NOMO-1 treated with dmso at 0.1 percent for 144 hours (cell line): ENCODE measurements at regions not wholly inside any gene's neighbourhood (a gene's known extent, or its start where the extent isn't known, plus 50 kb on each side); places are given as distances from the start of the nearest gene placed in this dataset.

Experiments
- DNase-seq: peaks from one replicate; lab custom pipeline; 2025; ENCODE audit not compliant: unreplicated experiment; lab: John Stamatoyannopoulos, UW

DNA sequence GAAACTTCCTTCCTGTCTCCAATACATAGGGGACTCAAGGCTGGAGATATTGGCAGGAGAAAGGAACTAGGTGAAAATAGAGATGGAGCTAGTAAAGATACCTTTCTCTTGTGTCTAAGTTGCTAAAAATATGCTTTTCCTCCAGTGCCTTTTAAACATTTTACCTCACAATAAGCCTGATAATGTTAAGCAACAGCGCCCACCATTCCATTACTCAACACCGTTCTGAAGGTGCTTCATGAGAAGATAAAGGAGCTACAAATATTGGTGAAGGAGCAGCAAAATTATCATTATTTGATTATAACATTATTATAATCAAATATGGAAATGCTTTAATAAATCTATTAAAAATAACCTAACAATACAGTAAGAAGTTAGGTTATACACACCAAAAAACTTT lies 83.6 kb upstream of the BARX2 start:
- no peak for DNase-seq

GRCh38 chr11:129291546-129291945 lies 84.1 kb upstream of the BARX2 start:
- no peak for DNase-seq

GRCh38 chr11:129290966-129291365 lies 84.7 kb upstream of the BARX2 start:
- no peak for DNase-seq

- DNase-seq: no peak
Observed at GRCh38 chr11:129289350-129290040, 86.2 kb upstream of the BARX2 start.

DNA sequence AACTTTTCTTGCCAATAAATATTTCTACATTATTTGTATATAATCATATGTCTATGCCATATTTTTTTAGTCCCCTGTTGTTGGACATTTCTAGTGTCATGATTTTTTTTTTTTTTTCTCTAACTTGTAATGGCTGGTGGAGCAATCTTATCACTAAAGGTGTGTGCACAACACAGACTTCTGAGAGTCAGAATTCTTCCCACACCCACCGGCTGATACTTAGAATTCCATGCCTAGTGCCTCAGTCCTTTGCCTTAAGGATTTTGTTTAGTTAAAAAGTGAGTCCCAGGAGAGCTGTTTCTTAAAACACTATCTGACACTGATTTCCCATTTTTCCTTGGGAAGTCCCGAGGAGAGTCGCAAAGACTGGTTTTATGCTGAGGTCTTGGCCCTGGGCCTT lies 87.7 kb upstream of the BARX2 start:
- DNase-seq: no peak

- no peak for DNase-seq
Observed at GRCh38 chr11:129286813-129287212, 88.8 kb upstream of the BARX2 start.

GRCh38 chr11:129285402-129285786 lies 90.3 kb upstream of the BARX2 start:
- no peak for DNase-seq

- DNase-seq: no peak
Observed at GRCh38 chr11:129283141-129283540, 91.0 kb upstream of the ARHGAP32 start.

DNA sequence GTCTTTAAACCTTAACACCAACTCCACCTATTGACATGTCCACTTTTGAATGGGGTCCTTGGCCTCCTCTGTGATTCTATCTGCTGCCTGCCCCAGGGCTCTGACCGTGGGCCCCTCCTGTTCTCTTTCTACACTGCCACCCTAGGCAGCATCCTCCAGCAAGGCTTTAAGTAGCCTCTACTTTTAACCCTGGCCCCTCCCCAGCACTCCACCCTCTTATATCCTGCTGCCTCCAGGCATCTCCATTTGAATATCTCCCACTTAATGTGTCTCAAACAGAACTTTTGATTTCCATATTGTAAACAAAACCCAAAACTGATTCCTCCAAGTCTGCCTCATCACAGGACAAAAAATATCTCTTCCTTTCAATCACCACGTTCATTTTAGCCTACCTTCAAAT lies 90.5 kb upstream of the ARHGAP32 start:
- no peak for DNase-seq

DNA sequence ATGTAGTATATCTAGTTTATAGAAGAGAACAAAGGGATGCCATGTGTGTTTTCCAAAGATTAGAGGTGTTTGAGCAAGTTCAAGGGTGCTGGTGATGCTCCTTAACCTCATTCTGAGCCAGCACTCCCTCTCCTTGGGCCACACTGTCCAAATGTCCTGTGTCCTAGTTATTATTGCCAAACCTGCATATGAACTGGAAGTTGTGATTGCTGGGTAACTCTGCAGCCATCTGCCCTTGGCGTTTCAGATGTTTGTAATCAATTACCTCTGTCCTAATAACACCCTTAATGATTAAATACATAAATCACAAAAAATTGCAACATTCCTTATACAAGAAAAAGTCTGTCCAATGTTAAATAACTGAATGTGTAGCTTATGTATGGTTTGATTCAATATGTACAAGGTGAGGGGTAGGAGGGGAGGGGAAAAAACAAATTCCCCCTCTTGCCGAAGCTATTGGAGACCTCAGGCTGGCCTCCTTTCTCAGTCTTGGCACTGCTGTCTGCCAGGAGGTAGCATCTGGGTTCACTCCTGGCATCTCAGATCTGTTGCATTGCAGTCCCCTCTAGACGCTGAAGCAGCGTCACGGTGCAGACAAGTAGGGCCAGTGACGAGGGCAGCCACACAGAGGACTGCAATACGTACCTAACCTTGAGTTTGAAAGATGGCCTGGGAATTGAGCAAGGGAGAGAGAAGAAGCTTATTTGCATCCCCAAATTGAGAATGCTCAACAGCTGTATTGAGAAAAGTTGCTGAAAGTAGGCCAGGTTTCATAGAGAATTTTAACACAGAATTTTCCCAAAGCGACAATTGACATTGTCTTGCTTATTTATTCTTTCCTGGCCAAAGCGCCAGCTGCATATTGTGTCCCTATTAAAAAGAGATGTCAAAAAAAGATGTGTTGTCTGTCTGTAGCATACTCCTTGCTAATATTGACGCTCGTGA lies 89.6 kb upstream of the ARHGAP32 start:
- no peak for DNase-seq

- DNase-seq: no peak
Observed at GRCh38 chr11:129280027-129280811, 88.1 kb upstream of the ARHGAP32 start.

GRCh38 chr11:129279326-129280026 lies 87.4 kb upstream of the ARHGAP32 start:
- peak; percentile 29 for DNase-seq

- peak; percentile 4 for DNase-seq
Observed at GRCh38 chr11:129278586-129279319, 86.6 kb upstream of the ARHGAP32 start.

DNA sequence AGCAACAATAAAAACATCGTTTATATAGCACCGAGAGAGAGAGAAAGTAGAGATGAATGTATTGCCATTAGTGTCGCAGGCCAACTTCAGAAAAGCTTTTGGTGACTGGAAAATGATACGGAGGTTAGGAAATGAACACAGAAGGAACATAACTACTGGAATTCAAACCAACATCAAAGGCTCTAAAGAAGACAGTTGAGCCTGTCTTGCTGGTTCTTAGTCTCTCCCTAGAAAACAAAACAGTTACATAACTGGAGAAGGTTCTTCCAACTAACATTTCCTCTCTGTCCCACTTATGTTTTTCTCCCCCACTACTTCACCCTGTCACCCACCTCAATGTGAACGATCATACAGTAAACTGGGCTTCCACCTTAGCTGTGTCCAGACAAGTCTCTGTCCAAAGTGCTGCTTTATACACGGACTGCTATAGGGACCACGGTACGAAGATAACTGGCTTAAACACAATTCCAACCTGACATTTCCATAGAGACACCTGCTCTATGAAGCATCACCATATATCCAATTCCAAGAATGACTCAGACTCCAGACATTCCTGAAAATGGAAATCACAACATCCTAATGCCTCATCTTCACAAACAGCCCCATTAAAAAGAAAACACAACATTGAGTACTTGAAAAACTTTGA lies 85.2 kb upstream of the ARHGAP32 start:
- DNase-seq: no peak

- DNase-seq: no peak
Observed at GRCh38 chr11:129275828-129276227, 83.7 kb upstream of the ARHGAP32 start.

DNA sequence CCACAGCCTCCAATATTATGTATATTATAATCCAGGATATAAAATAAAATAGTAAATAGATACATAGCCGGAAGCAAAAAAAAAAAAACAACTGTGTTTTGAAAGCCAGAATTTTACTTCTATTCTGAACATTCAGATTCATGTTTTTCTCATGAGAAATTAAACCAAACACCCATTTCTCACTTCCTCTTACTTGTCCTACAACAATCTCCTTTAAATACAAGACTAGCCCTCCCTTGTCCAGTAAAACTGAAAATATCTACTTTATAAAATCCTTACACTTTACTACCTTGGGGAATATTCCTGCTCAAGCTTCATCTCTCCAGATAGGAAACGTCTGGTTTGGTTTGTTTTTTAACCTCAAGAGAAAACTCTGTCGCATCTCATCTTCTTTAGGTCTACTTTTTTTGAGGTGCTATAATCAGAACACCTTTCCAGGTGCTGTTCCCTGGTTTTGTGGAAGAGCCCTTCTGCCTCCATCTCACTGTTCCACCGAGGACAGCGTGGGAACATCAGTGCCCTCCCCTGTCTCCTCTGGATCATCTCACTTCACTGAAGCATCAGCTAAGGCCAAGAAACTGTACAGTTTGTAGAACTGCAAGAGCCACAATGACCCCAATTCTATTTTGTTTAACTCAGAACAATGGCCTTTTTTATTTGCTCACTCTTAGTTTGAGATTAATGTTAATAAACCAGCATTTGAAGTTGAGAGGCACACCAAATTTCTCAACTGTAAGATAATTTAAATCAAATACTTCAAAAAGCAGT lies 82.0 kb upstream of the ARHGAP32 start:
- no peak for DNase-seq

DNA sequence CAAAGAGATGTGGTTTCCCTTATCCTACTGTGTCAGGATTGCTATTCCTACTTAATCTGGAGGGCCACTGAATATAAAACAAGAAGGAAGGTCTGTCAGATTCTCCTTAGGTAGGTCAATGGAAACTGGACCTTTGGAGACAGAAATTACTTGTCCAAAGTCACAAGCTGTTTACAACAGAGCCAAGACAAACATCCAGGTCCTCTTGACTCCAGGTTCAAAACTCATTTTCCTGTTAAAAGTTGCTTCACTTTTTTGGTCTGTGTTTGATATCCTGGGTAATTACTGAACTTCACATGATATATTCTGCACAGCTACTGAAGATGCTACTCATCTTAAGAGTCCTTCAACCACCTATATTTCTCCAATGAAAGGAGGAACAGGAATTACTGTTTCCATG lies 81.2 kb upstream of the ARHGAP32 start:
- DNase-seq: no peak

DNA sequence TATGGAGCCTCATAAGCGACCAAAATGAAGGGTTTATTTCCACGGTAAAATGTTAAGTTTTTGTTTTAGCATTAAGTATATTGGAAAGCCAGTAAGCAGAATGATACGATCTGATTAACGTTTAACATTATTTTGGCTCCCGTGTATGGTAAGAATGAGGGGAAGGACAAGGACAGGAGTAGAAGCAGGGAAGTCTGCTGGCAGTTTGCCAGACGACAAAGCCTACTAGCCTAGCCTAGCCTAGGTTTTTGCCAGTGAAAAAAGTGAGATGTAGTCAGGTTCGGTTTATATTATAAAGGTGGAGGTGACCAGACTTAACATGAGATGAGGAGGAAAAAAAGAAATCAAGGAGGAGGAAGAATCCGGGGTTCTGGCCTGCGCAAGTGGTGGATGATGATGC lies 78.9 kb upstream of the ARHGAP32 start:
- DNase-seq: no peak

DNA sequence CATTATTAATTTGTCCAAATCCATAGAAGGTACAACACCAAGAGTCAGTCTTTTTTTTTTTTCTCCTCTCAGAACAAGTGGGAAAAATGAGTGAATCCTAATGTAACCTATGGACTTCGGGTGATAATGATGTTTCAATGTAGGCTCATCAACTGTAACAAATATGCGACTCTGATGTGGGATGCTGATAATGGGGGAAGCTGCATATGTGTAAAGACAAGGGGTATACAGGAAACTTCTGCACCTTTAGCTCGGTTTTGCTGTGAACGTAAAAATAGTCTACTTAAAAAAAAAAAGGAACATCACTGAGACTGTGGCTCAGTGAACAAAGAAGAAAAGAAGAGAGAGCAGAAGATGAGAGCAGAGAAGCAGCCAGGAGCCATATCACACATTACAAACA lies 78.3 kb upstream of the ARHGAP32 start:
- DNase-seq: no peak
